HG03066 (cell line): ENCODE measurements at regions not wholly inside any gene's neighbourhood (a gene's known extent, or its start where the extent isn't known, plus 50 kb on each side); places are given as distances from the start of the nearest gene placed in this dataset.
"Not testable (repeated sequence)": the region's sequence is repeated elsewhere in the genome, so short reads cannot be mapped to it uniquely, and the experiment has no call there.

Experiments used
- ATAC-seq: cut with Tn5 transposase; IDR thresholded peaks from one replicate; pipeline ENCODE4 v1.9.1; 2021; ENCODE audit warnings: low read depth; ENCODE audit not compliant: unreplicated experiment

DNA sequence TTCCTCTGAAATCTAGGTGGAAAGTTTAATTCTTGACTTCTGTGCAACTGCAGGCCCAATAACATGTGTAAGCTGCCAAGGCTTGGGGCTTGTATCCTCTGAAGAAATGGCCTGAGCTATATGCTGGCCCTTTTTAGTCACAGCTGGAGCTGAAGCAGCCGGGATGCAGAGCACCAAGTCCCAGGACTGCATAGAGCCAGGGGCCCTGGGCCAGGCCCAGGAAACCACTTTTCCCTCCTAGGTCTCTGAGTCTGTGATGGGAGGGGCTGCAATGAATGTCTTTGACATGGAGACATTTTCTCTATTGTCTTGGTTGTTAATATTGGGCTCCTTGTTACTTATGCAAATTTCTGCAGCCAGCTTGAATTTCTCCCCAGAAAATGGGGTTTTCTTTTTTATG, 588.5 kb downstream of the CENPC start:
- ATAC-seq, result no peak

DNA sequence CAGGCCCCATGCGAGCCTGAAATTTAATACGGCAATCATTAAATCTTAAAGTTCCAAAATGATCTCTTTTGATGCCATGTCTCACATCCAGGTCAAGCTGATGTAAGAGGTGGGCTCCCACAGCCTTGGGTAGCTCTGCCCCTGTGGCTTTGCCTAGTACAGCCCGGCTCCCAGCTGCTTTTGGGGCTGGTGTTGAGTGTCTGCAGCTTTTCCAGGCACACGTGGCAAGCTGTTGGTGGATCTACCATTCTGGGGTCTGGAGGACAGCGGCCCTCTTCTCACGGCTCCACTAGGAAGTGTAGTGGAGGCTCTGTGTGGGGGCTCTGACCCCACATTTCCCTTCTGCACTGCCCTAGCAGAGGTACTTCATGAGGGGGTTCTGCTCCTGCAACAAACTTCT, 588.9 kb downstream of the CENPC start:
- no peak for ATAC-seq

- no peak for ATAC-seq
Measured at GRCh38 chr4:66955784-66956183, 589.5 kb downstream of the CENPC start.

GRCh38 chr4:66949419-66949818, 595.9 kb downstream of the CENPC start:
- ATAC-seq, result no peak

DNA sequence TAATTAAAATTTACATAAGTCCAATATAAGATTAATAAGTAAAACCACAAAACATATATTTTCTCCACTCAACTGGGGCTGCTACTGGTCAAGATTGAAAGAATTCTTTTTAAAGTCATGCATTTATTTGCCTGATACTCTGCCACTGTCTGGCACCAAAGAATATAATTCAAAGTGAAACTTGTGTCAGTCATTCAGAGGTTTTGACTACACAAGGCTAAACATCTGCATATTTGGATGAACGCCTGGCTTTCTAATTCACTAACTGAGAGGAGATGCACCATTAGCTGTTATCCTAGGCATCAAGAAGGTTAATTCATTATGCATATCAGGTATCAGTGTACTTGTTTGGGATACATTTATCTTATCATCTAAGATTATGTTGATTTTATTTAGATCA, 598.5 kb downstream of the CENPC start:
- ATAC-seq, result no peak

DNA sequence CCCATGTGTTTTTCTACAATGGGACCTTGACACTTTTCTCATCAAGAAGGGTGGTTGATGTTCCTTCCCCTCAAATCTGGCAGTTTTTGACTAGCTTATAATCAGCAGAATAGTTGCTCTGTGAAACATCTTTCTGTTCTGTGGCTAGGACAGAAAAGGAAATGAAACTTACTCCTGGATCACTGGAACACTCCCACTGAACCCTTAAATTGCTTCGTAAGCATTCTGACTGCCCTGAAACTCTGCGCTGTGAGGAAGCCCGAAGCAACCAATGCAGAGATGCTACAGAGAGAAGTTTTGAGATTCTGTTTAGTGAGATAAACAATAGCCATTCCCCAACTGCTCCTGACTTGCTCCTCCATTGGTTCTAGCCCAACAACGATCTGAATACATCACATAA, 602.2 kb downstream of the CENPC start:
- ATAC-seq, result no peak

DNA sequence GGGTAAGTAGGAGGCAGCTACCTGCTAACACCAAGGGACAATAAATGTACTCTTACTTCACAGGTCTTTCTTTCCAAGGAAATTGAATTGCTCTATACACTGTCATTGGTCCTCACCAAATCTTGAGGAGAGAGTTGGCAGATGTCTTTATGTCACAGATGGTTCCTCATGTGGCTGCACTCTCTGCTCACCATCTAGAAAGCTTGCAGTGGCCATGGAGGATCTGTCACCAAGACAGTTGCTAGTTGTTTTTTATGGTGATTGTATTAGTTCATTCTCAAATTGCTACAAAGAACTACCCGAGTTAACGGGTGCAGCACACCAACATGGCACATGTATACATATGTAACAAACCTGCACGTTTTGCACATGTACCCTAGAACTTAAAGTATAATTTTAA, 613.3 kb downstream of the CENPC start:
- ATAC-seq, result not testable (repeated sequence)

- no peak for ATAC-seq
Measured at GRCh38 chr4:66930206-66930605, 615.1 kb downstream of the CENPC start.

DNA sequence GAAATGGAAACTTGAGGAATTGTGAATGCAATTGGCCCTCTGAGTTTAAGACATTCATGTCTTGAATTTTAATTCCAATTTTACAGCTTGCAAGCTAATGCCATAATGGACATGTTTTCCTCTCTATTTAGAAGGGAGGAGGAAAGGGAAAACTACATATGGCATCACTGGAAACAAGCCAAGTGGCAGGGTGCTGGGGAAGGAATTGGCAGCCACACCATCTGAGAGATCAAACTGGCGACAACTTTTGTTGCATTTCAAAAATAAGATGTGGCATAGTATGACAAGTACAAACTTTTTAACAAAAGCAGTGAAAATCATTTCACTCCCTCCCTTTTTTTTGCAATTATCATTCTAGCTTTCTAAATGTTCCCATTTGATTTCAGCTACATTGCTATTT, 615.6 kb downstream of the CENPC start:
- no peak for ATAC-seq

DNA sequence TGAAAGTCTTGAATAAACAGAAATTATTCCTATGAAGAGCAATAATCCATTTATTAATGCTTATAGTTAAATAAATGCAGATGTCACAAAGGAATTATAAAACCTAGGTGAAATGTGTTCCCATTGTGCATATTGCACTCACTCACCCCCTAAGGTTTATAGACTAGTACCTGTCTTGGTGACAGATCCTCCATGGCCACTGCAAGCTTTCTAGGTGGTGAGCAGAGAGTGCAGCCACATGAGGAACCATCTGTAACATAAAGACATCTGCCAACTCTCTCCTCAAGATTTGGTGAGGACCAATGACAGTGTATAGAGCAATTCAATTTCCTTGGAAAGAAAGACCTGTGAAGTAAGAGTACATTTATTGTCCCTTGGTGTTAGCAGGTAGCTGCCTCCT, 616.4 kb downstream of the CENPC start:
- not testable (repeated sequence) for ATAC-seq

GRCh38 chr4:66927937-66928336, 617.4 kb downstream of the CENPC start:
- no peak for ATAC-seq

DNA sequence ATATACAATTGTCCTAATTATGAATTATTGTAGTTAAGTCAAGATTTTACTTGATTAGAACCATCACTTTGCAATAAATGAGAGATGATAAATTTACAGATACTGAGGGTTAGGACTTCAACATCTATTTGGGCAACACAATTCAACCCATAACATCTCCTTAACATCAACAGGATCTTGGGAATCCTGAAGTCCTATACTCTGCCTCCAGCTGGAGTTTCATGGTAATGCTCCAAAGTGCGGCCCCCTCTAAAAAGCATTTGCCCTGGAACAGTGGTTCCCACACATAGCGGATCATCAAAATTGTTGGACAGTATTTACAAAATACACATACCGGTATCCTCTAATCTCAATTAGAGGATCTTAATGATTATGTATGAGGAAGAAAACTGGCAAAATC, 618.6 kb downstream of the CENPC start:
- no peak for ATAC-seq

DNA sequence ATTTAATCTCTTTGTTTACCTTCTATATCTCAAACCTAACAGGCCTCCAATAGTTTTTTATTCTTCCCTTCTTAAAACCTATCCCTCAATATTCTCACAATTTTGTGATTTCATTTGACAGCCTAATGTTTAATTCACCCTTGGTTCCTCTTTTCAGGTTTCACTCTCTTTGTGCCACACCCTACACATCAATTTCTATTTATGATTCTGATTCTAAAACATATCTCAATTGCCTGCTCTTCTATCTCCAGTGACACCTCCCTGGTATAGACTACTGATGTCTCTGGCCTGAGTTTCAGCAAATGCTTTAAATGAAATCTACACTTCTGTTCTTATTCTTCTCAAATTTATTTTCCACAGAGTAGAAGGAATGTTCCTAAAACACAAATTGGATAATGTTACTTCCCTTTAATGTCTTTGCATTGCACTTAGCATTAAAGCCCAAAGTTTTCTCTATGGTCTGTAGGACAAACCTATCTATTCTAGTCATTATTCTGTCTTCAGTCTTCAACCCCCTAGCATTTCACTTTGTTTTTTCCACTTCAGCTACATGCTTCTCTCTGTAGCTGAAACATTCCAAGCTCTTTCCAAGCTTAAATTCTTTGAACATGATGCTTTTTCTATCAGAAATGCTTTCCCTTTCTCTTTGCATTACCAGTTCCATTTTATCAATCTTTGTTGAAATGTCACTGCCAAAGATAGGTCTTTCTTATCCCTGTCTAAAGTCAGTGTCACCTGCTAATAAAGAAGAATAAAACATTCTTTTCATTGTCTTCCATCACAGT, 622.0 kb downstream of the CENPC start:
- no peak for ATAC-seq

GRCh38 chr4:66921433-66921832, 623.9 kb downstream of the CENPC start:
- no peak for ATAC-seq

- no peak for ATAC-seq
Measured at GRCh38 chr4:66920514-66920913, 624.8 kb downstream of the CENPC start.

- no peak for ATAC-seq
Measured at GRCh38 chr4:66911880-66912279, 633.4 kb downstream of the CENPC start.

DNA sequence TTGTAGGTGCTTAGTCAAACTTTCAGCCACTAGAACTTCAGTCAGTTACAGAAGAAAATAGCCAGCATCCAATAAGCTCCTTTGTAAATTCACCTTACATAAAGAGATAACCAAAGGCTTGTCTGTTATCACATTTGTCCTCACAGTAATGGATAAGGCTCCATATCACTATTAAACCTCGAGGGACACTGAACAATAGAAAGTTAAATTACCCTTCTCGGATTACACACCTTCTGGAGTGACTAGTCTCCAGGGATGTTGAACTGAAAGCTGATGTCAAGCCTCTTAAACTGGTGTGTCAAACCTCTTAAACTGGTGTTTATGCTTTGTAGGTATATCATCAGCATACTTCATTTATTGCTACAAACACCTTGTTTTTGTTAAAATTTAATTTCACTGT, 639.0 kb downstream of the CENPC start:
- no peak for ATAC-seq

GRCh38 chr4:66899422-66900065, 645.8 kb downstream of the CENPC start:
- no peak for ATAC-seq

DNA sequence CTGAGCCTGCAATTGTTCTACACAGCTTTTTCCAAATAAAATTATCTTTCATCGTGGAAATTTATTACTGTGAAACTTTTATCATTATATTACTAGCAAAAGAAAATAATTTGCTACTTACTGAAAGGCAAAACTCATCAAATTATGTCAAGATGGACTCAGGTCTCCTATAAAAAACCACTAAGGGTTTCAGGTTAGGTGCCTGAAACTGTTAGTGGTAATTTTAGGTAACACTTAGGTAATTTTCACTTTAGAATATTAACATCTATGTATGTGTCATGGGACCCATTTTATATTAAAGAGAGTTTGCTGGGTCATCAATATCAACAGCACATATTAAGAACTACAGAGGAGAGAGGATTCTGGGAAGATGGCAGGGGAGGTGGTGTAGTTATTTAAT, 651.5 kb downstream of the CENPC start:
- no peak for ATAC-seq

- no peak for ATAC-seq
Measured at GRCh38 chr4:66887061-66887460, 658.2 kb downstream of the CENPC start.

GRCh38 chr4:66885501-66886165, 659.7 kb downstream of the CENPC start:
- ATAC-seq, result no peak

GRCh38 chr4:66876946-66877345, 668.4 kb downstream of the CENPC start:
- no peak for ATAC-seq
